ENCODE measurements at regions not wholly inside any gene's neighbourhood (a gene's known extent, or its start where the extent isn't known, plus 50 kb on each side); places are given as distances from the start of the nearest gene placed in this dataset.

DNA sequence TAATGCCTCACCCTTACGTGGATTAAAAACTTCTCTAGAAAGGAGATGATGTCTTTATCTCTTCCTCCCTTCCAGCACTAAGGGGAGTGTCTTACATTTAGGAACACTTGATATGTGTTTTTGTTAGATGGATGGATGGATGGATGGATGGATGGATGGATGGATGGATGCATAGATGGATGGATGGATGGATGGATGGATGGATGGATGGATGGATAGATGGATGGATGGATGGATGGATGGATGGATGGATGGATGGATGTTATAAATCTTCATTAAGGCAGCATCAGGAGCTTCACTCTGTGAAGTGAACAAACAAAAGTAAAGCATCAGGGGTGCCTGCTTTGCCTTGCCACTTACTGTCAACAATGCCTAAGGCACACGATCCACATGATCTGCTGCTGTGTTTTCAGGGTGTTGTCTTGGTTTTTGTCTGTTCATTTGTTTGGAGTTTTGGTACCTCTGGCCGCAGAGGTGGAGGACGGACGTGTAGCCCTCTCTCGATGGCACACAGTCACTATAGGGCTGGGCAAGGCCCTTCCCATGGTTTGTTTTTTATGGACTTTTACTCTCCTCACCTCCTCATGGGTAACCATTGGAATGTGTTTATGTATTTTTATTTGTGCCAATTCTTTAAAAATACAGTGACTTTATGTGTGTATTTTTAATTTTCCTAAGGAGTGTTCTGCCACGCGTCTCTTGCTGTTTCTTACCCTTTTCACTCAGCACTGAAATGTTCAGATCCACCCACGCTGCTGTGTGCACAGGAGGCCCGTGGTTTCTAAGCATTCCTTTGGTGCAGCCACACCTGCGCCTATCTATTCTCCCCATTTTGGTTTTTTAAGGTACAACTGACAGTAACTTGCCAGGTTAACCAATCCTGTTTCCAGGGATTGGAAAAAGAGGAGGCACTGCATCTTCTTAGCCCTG lies 91.8 kb upstream of the ENPP6 start:
- no peak for DNase-seq

DNA sequence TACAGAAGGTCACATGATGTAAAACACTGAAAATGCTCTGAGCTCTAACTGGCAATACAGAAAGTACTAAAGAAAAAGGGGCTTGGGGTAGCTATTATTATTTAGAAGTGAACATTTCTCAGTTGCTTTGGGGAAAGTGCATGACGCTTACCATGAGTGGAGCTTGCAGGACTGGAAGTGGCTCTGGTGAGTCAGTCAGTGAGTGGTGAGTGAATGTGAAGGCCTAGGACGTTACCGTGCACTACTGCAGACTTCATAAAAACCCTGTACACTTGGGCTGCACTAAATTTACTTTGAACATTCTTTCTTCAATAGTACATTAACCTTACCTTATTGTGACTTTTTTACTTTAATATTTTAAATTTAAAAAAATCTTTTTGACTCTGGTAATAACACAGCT lies 89.3 kb upstream of the ENPP6 start:
- DNase-seq: no peak

DNA sequence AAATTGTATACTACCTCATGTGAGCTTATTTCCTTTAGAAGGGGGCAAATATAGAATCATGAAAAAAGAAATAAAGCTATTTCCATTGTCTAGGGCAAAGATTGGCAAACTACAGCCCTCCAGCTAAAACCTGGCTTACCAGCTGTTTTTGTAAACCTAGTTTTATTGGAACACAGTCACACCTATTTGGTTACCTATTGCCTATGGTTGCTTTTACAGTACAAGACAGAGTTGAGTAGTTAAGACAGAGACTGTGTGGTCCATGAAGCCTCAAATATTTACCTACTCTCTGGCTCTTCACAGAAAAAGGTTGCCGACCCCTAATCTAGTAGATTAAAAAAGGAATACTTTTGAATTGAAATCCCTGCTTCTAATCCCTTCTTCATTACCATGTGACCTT lies 88.8 kb upstream of the ENPP6 start:
- no peak for DNase-seq

DNA sequence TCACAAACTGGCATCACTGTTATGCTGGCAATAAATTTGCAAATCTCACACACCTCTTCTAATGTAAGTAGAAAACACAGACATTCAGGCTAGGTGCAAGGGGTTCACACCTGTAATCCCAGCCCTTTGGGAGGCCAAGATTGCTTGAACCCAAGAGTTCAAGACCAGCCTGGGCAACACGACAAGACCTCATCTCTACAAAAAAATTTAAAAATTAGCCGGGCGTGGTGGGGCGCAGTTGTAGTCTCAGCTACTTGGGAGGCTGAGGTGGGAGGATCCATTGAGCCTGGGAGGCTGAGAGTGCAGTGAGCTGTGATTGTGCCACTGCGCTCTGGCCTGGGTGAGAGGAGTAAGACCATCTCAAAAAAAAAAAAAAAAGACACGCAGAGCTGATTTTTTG lies 83.1 kb upstream of the ENPP6 start:
- DNase-seq: no peak

DNA sequence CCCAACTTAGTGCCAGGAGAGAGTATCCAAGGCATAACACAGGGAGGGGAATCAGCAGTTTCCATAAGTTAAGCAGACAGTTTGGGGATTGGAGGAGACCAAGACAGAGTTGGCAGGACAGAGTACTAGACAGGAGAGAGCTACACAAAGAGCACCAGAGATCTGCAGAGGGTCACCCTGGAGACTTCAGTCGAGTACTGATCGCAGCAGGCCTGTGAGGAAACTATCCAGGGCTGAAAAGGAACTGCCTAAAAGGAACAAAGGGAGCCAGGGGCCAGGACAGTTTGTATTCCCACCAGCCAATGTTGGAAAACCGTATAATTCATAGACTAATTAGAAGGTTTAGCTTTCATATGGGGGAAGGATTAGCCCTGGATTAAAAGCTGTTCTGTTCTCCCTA lies 80.6 kb upstream of the ENPP6 start:
- no peak for DNase-seq

DNA sequence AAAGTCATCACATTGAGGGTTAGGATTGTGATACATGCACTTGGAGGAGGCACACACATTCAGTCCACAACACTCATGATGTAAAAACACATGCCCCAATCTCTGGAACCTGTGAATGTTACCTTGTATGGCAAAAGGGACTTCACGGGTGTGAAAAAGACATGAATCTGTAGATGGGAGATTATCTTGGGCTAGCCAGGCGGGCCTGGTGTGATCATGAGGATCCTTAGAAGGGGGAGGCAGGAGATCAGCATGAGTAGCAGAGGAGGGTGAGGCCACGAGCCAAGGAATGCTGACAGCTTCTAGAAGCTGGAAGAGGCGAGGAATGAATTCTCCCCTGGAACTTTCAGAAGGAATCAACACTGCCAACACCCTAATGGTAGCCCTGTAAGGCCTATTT lies 77.5 kb upstream of the ENPP6 start:
- DNase-seq: no peak

DNA sequence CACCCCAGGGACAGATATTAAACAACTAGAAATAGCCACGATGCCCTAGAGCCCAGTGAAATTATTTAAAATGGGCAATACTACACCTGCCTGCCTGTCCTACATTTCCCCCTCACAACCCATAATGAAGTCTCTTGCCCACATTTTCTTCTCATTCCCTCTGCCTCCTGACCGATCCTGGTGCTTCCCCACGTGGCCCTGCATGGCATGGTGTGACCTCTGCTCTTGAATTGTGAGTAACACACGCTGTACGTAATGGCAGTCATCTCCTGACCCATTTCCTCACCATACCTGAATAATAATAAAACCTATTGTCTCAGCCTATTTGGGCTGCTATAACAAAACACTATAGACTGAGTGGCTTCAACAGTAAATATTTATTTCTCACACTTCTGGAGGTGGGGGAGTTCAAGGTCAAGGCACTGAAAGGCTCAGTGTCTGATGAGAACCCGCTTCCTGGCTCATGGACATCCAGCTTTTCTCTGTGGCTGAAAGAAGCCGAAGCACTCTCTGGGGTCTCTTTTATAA lies 77.0 kb upstream of the ENPP6 start:
- no peak for DNase-seq

DNA sequence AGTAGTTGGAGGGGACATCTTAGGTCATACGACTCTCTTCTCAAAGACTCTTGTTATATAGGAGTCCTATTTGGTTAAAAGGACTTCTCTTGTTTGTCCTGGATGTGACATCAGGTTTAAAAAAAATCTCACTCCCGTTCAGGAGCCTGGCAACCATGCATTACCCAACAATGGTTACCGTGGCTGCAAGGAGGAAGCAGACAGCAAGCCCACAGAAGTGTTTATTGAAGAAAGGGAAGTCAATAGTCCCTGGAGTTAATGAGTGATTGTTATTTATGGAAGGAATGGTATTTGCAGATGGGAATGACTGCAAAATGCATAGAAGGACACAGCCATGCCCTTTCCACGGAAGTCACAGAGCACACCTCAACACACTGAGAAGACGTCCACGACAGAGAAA lies 75.9 kb upstream of the ENPP6 start:
- peak; percentile 44 for DNase-seq

DNA sequence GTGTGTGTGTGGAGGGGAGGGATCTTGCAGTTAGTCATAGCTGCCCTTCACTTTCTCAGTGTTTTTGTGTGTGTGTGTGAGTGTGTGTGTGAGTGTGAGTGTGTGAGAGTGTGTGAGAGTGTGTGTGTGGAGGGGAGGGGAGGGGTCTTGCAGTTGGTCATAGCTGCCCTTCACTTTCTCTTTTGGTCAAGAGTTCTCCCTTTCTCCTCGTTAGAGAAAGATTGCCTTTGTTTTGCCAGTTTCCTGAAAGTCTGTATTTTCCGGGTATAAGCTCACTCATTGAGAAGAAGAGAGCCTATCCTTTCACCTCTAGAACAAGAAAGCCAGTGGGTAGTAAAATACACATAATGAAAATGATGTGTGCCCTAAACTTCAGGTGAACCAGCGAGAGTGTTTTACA lies 75.2 kb upstream of the ENPP6 start:
- DNase-seq: no peak

DNA sequence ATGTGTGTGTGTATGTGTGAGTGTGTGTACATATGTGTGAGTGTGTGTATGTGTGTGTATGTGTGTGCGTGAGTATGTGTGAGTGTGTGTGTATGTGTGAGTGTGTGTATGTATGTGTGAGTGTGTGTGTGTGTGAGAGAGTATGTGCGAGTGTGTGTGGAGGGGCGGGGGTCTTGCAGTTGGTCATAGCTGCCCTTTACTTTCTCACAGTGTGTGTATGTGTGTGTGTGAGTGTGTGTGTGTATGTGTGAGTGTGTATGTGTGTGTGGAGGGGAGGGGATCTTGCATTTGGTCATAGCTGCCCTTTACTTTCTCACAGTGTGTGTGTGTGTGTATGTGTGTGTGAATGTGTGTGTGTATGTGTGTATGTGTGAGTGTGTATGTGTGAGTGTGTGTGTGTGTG lies 74.8 kb upstream of the ENPP6 start:
- DNase-seq: no peak

DNA sequence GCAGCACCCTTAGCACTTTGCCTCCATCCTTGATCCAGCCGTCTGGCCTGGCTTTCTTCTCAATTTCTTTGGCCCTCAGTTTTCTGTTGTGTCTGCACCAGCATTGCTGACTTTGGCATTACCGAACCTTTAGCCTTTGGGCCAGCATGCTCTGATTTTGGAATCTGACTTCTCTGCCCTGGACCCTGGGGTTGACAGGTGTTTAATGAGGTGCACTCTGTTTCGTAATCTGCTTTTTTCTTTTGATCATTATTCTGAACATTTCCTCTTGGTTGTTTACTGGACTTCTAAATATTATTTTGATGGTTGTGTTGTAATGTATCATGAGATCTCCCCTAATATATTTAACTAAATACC lies 71.5 kb upstream of the ENPP6 start:
- DNase-seq: no peak

DNA sequence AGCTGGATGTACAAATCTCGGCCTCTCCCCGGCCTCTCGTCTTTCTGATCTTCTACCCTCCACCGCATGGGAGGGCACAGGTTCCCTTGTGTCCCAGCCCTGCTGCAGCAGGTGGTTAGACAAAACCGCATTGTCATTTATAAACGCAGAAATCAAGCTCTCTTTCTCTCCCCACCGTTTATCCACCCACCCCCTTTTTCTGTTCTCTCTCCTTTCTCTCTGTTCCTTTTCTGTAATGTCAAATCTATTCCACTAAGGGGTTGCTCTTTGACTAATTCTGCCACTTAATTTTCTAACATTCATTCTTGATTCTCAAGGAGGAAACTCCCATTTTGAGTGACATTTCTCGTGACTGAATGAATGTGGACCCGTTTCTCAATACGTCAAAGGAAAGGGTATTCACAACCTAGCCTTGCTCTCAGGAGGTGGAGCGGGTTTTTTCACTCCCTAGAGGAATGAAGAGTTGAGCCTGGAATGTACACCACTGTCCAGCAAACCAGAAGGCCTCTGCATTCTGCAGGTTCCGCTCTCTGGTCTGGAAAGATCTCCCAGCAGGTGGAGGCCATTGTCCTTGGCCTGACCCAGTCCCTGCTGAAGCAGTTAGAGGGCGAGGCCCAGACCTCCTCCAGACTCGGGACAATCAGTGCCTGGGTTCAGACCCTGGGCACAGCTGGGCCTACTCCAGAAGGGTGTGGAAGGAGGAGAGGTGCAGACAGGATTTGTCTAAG lies 70.9 kb upstream of the ENPP6 start:
- no peak for DNase-seq

DNA sequence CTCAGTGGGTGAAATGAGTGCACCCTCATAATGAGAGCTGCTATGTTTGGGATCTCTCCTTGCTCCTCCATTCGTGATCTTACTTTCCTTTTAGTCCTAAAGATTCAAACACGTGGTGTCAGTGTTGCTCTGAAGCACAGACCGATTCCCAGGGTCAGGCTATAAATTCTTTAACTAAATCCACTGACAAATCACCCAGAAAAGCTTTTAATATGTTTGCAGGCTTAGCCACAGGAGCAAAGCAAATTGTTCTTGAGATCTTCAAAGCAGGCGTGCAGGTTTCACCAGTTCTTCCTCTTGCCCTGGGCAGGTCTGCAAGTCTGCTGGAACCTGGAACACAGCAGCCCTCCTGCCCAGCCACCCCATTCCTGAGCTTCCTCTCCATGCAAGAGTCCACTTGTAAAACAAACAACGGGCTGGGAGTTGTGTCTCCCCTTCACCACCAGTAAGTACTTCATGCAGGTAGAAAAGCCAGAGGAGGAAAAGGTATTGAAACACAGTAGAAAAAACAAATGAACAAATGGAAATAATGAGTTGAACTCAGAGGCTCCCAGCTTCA lies 70.1 kb upstream of the ENPP6 start:
- no peak for DNase-seq

DNA sequence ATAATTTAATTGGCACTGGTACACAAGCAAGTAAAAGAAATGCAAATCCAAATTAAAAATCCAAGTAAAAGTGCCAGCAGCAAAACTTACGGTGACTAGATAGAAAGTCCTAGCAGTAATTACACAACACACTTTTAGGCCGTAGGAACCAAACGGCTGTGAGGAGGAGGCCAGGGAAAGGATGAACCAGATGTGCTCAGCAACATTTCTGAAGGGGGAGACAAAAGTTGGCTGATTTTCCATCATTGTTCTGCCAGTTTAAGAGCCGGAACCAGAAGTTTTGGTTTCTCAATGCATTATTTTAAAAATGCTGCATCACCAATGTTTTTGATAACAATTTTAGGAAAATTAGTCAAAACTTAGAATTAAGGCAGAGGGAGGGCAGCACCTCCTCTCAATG lies 68.7 kb upstream of the ENPP6 start:
- no peak for DNase-seq

DNA sequence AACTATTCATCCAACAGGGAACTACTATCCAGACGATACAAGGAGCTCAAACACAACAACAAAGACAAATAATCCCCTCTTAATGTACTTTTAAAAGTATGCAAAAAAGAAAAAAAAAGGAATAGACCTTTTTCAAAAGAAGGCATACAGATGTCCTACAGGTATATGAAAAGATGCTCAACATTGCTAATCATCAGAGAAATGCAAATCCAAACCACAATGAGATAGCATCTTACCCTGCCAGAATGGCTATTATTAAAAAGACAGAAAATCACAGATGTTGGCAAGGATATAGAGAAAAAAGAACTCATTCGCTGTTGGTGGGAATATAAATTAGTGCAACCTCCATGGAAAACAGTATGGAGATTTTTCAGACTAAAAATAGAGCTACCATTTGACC lies 67.1 kb upstream of the ENPP6 start:
- no peak for DNase-seq

DNA sequence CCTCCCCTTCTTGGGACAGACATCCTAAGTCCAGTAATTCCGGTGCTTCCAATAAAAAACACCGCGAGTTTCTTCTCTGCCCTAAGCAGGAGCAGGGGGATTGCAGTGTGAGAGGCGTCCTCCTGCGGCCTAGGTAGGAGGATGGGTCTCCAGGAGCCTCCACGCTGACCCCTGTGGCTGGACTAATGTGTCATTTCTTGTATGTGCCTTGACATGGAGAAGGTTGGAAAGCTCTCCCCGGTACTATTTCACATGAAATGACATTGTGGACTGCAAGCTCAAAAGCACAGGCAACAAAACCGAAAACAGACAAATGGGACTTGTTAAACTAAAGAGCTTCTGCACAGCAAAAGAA lies 66.6 kb upstream of the ENPP6 start:
- DNase-seq: no peak

DNA sequence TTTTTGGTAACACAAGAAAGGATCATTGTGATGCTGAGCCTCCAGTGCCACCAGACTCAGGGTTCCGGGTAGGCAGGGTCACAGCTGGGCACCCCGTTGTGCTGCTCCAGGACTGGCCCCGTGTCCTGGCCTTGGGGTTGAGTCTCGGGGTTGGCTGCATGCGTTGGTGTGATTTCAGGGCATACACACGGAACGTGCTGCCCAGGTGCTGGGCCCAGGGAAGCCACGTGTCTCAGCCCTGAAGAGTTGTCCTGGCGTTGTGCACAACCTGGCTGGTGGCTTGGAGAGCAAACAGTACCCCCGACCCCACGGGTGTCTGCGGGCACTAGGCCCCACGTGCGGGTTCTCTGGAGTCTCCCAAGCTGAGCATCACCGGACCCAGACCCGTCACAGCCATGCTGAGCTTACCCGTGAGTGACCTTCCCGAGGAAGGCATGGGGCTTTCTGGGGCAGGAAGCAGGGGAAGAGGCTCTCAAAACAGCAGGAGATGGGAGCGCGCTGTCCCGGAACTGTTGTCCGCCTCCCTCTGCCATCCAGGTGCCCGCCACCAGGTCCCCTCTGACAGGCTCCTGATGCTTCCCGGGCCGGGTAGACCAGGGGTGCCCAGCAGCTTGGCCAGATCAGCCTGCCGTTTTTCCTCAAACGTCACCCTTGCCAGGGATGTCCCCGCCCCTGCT lies 66.1 kb upstream of the ENPP6 start:
- no peak for DNase-seq

DNA sequence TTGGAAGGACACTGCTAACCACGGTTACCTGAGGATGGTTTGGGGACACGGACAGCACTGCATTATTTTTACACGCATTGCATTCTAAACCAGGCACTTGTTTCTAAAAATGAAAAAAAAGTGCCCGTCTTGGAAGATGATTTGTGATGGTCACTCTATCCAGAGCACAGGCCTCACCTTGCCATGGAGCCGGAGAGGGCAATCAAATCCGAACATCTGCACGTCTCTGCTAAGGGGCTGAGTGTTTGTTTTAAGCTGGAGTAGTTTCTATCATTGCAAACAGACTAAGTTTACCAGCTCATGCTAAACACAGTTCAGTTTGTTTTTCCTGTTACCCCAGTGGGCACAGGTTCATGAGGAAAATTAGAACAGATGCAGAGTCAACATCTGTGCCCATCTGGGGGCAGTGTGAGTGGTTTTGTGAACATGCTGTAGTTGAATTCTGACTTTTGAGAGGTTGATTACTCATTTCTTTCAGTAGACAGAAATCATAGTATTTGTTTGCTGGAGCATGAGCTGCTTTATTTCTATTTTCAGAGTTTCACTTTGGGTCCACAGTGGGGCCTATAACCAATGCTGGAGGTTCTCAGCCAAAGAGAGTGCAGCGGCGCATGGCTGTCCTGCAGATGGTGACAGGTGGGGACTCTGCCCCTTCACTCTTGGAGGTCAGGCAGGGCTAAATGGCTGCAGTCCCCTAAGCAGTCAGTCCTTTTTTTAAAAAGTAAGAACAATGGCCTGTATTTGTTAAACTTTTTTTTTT lies 65.4 kb upstream of the ENPP6 start:
- DNase-seq: no peak

DNA sequence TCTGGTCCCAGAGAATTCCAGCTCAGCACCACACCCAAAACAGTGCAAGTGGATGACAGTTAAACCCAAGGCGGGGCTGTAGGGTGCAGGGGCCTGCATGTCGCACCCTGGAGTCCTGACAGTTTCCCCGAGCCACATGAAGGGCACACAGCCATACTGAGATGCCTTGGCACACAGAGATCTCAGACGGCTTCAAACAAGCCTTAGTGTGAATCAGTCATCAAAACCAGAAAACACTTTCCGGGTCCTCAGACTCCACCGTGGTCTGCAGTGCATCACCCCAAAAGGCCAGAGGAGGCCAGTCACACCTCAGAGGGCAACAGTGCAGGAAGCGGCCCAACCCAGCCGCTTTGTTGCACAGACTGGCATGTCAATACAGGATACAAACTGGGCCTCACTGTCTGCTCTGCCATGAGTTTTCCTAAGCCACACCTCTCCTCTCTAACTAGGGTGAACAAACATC lies 64.6 kb upstream of the ENPP6 start:
- no peak for DNase-seq

DNA sequence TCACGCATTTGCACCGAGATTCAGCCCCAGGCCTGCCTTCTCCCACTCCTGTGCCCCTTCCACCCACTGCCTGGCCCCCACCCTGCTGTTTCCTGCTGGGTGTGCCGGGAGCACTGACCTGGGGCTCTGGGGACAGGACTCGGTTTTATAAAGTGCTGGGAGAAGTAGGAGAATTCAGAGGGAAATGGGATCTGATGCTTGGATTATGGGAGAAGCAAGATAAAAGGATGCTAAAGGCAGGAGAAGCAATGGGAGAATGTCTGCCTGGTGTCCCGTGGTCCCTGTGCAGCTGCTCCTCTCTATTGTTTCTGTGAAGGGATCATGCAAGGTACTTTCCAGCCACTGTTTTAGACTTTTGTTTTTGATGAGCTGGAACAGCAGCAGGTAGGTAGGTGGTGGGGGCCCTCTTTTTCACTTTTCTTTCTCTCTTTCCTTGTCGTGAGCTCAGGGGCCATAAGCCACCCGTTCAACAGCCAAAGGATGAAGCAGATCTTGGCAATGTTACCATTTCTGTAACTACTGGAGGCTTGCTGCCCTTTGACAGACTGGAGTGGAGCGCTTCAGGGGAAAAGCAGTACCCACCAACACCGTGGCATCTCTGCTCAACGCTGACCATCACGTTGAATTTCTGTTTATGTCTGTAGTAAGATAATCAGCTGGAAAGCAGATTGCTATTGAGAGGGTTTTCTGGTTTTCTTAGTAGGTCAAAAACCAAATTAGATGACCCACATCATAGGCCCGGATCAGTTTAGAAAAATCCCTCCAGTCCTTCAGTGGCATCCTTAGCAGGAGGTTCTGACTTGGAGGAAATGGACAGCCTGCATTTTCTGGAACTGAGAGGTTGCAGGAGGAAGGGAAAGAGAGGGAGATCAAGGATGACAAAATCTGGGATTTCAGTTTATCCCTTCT lies 63.8 kb upstream of the ENPP6 start:
- no peak for DNase-seq

DNA sequence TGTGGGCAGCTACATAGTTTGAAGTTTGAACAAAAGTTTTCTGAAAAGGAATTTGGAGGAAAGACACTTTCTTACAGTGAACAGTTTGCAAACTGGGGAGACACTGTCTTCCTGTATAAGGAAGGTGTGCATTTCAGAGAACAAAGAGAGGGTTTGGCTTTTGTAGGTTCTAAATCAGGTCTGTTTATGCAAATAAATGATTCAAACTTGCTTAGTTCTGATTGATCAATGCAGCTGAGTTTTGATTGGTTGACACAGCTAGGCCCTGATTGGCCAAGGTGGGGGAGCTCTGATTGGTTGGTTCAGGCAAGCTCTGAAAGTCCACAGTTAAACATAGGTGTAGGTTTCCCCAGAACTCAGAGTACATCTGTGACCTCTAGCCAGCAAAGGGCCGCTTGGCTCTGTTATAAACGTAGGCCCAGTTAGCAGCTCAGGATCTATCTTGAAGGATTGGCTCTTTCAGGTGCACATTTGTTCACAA lies 63.0 kb upstream of the ENPP6 start:
- no peak for DNase-seq
